K562 (cell line): ENCODE measurements at regions not wholly inside any gene's neighbourhood (a gene's known extent, or its start where the extent isn't known, plus 50 kb on each side); places are given as distances from the start of the nearest gene placed in this dataset.

Experiments
- CCAR2 ChIP-seq: fragments of 200-400 bp; formaldehyde crosslinking; IDR thresholded peaks from 2 replicates; pipeline ENCODE4 v1.6.1; 2017; ENCODE audit warnings: mild to moderate bottlenecking, low read depth, low read length
- CTCF ChIP-seq, 3 experiments: IDR thresholded peaks in 2 of 3; conservative IDR thresholded peaks in 1 of 3; 2 replicates each; pipeline ENCODE4 v1.5.1; 2011 to 2012; ENCODE audit warnings: low read length in 3 of 3, mild to moderate bottlenecking in 3 of 3, control low read depth in 2 of 3, improper control_type of control experiment in 1 of 3, inconsistent platforms in 1 of 3, low read depth in 1 of 3, mixed read lengths in 1 of 3, moderate library complexity in 1 of 3; ENCODE audit not compliant: insufficient read depth in 2 of 3
- FOSL1 ChIP-seq: fragments of 200-800 bp; sonication (Bioruptor generic); conservative IDR thresholded peaks from 2 replicates; pipeline ENCODE4 v1.6.1; 2016; ENCODE audit warnings: missing genetic modification characterization, missing compliant biosample characterization
- HNRNPLL ChIP-seq: fragments of 200-400 bp; formaldehyde crosslinking; IDR thresholded peaks from 2 replicates; pipeline ENCODE4 v1.6.1; 2017; ENCODE audit warnings: low read length, low read depth, mild to moderate bottlenecking; ENCODE audit not compliant: poor library complexity, severe bottlenecking
- JUN ChIP-seq, 2 experiments: sonication (generic) in 1 of 2; formaldehyde crosslinking in 1 of 2; IDR thresholded peaks; 2 replicates each; pipeline versions ENCODE4 v1.6.1 to v1.8.0; 2012 to 2022; ENCODE audit warnings: borderline replicate concordance in 2 of 2, mild to moderate bottlenecking in 2 of 2, improper control_type of control experiment in 1 of 2, low read depth in 1 of 2, low read length in 1 of 2, missing genetic modification reagents in 1 of 2
- MAFF ChIP-seq: IDR thresholded peaks from 2 replicates; pipeline ENCODE4 v1.6.1; 2012; ENCODE audit warnings: low read length, improper control_type of control experiment
- PHF8 ChIP-seq: fragments of 200-600 bp; sonication (generic); IDR thresholded peaks from 2 replicates; pipeline ENCODE4 v1.6.1; 2012; ENCODE audit warnings: mixed run types, mild to moderate bottlenecking, inconsistent platforms, low read length, moderate library complexity, borderline replicate concordance
- SRF ChIP-seq, 2 experiments: fragments of 250-450, 450-650 bp in 1 of 2; sonication (Bioruptor Pico) in 1 of 2; sonication (generic) in 1 of 2; formaldehyde crosslinking; IDR thresholded peaks; 2 replicates each; pipeline versions ENCODE4 v1.5.0 to v1.5.1; 2020 to 2022; ENCODE audit warnings: mild to moderate bottlenecking in 1 of 2, missing genetic modification reagents in 1 of 2
- TAF1 ChIP-seq: IDR thresholded peaks from 2 replicates; pipeline ENCODE4 v1.6.1; 2011; ENCODE audit warnings: mild to moderate bottlenecking, low read length, moderate library complexity; ENCODE audit not compliant: insufficient read depth, control insufficient read depth, severe bottlenecking; ENCODE audit errors: extremely low read depth
- ZNF174 ChIP-seq: fragments of 250-450 bp; sonication (Bioruptor Pico); IDR thresholded peaks from 2 replicates; pipeline ENCODE4 v1.4.0; 2020; ENCODE audit warnings: mild to moderate bottlenecking
- ZNF253 ChIP-seq: fragments of 250-450 bp; sonication (Bioruptor Pico); conservative IDR thresholded peaks from 2 replicates; pipeline ENCODE4 v1.6.1; 2021; ENCODE audit warnings: mild to moderate bottlenecking
- ZNF280A ChIP-seq: fragments of 450-650 bp; IDR thresholded peaks from 2 replicates; pipeline ENCODE4 v1.6.1; 2018; ENCODE audit warnings: mild to moderate bottlenecking, low read depth; ENCODE audit not compliant: partially characterized antibody
- ZNF561 ChIP-seq: fragments of 450-650 bp; formaldehyde crosslinking; conservative IDR thresholded peaks from 2 replicates; pipeline ENCODE4 v1.4.0; 2020; ENCODE audit warnings: mild to moderate bottlenecking, moderate library complexity

GRCh38 chr7:96426685-96427084 lies 104.8 kb upstream of the SLC25A13 start:
- TF ChIP-seq MAFF, result no peak
- no peak for TF ChIP-seq ZNF561
- TF ChIP-seq JUN (IDR thresholded peaks at IDR 0.05; ENCODE audit: borderline replicate concordance, low read depth, low read length), result no peak
- no peak for TF ChIP-seq JUN (CRISPR knock-in tag; IDR thresholded peaks at IDR 0.05; ENCODE audit: borderline replicate concordance)
- no peak for TF ChIP-seq HNRNPLL
- TF ChIP-seq CTCF (IDR thresholded peaks at IDR 0.05 in 2 of 3, conservative IDR thresholded peaks at IDR 0.05 in 1 of 3; ENCODE audit: insufficient read depth in 2 of 3, low read depth in 1 of 3, low read length in 3 of 3), result no peak
- no peak for TF ChIP-seq PHF8
- TF ChIP-seq CCAR2, result no peak
- TF ChIP-seq ZNF174, result no peak
- no peak for TF ChIP-seq ZNF280A
- TF ChIP-seq FOSL1 (tag), result no peak
- TF ChIP-seq SRF (CRISPR knock-in tag; IDR thresholded peaks at IDR 0.05), result no peak
- TF ChIP-seq TAF1, result no peak
- TF ChIP-seq ZNF253 (CRISPR knock-in tag), result no peak
